DMS 273 (cell line): ENCODE measurements at regions not wholly inside any gene's neighbourhood (a gene's known extent, or its start where the extent isn't known, plus 50 kb on each side); places are given as distances from the start of the nearest gene placed in this dataset.
"Not testable (repeated sequence)": the region's sequence is repeated elsewhere in the genome, so short reads cannot be mapped to it uniquely, and the experiment has no call there.

Experiments used
- DNase-seq: peaks from one replicate; lab custom pipeline; 2025; ENCODE audit not compliant: unreplicated experiment; lab: John Stamatoyannopoulos, UW

GRCh38 chr6:137313928-137314855 lies 95.0 kb upstream of the IFNGR1 start:
- peak; percentile 86 for DNase-seq

- no peak for DNase-seq
Observed at GRCh38 chr6:137313211-137313610, 94.0 kb upstream of the IFNGR1 start.

- DNase-seq, result no peak
Observed at GRCh38 chr6:137311940-137312339, 92.8 kb upstream of the IFNGR1 start.

GRCh38 chr6:137309078-137309762 lies 90.0 kb upstream of the IFNGR1 start:
- DNase-seq, result peak; percentile 91

GRCh38 chr6:137307163-137307854 lies 88.1 kb upstream of the IFNGR1 start:
- no peak for DNase-seq

- no peak for DNase-seq
Observed at GRCh38 chr6:137305691-137306090, 86.5 kb upstream of the IFNGR1 start.

GRCh38 chr6:137304020-137304780 lies 85.0 kb upstream of the IFNGR1 start:
- DNase-seq, result no peak

- no peak for DNase-seq
Observed at GRCh38 chr6:137303441-137303840, 84.3 kb upstream of the IFNGR1 start.

GRCh38 chr6:137299681-137300080 lies 80.5 kb upstream of the IFNGR1 start:
- DNase-seq, result no peak

GRCh38 chr6:137297887-137298286 lies 78.7 kb upstream of the IFNGR1 start:
- no peak for DNase-seq

GRCh38 chr6:137292326-137292725 lies 73.1 kb upstream of the IFNGR1 start:
- not testable (repeated sequence) for DNase-seq

GRCh38 chr6:137291441-137291840 lies 72.3 kb upstream of the IFNGR1 start:
- DNase-seq, result peak; percentile 51

- no peak for DNase-seq
Observed at GRCh38 chr6:137290601-137291261, 71.5 kb upstream of the IFNGR1 start.

GRCh38 chr6:137286916-137287315 lies 67.7 kb upstream of the IFNGR1 start:
- DNase-seq, result no peak

GRCh38 chr6:137286368-137286767 lies 67.2 kb upstream of the IFNGR1 start:
- no peak for DNase-seq

- DNase-seq, result no peak
Observed at GRCh38 chr6:137284811-137285110, 65.6 kb upstream of the IFNGR1 start.

GRCh38 chr6:137283940-137284810 lies 65.0 kb upstream of the IFNGR1 start:
- DNase-seq, result no peak

GRCh38 chr6:137283080-137283479 lies 63.9 kb upstream of the IFNGR1 start:
- no peak for DNase-seq

- no peak for DNase-seq
Observed at GRCh38 chr6:137282254-137282653, 63.1 kb upstream of the IFNGR1 start.

- not testable (repeated sequence) for DNase-seq
Observed at GRCh38 chr6:137279279-137279678, 60.1 kb upstream of the IFNGR1 start.
